Hematopoietic multipotent progenitor cell treated with erythropoietin and hydrocortisone succinate and interleukin-3 and kit ligand, for 6 days (in vitro differentiated cells): ENCODE measurements at regions not wholly inside any gene's neighbourhood (a gene's known extent, or its start where the extent isn't known, plus 50 kb on each side); places are given as distances from the start of the nearest gene placed in this dataset.
"Not testable (repeated sequence)": the region's sequence is repeated elsewhere in the genome, so short reads cannot be mapped to it uniquely, and the experiment has no call there.

Experiments
- DNase-seq: peaks from one replicate; pipeline ENCODE4 v3.0.0-alpha.2; 2015

DNA sequence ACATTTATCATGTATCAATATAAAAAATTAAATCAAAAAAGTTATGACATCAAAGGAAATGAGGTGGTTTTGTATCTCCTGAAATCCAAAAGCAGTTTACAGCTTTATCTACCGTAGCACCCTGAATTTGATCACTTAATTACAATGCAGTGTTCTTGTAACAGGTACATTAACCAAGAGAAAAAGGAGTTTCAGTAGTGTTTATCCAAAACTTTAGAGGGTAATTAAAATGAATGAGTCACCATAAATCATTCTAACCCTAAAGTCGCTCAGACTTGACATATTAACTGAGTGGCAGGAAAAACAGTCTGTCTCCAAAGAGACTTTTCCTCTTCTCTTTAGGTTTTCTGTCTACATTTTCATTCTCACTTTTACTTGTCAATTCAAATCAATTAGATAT, 907.6 kb upstream of the EPHA5 start:
- DNase-seq = no peak

DNA sequence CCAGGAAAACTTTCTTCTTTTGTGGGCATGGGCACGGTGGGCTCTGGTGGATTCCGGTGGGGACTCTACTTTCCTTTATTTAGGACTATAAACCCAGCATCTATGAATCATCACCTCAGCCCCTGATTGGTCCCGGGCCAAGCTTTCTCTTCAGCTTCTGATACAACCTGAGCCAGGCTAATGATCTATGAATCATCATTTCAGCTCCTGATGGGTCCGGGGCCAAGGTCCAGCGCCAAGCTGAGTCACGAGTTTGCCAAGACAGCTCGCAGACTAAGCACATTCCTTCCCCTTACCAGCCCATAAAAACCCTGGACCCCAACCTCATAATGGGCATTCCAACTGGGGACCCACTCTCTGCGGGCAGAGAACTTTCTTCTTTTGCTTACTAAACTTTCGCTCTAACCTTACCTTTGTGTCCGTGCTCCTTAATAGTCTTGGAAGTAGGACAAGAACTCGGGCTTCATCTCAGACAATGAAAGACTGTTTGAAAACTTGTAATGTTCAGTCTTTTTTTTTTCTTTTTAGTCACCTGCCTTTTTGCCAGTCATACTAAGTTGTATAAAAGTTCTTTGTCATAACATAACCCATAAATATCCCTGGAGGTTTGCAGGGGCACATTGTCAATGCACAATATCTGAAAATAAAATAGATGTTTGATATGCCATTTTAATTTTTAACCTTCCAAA, 904.9 kb upstream of the EPHA5 start:
- no peak for DNase-seq

DNA sequence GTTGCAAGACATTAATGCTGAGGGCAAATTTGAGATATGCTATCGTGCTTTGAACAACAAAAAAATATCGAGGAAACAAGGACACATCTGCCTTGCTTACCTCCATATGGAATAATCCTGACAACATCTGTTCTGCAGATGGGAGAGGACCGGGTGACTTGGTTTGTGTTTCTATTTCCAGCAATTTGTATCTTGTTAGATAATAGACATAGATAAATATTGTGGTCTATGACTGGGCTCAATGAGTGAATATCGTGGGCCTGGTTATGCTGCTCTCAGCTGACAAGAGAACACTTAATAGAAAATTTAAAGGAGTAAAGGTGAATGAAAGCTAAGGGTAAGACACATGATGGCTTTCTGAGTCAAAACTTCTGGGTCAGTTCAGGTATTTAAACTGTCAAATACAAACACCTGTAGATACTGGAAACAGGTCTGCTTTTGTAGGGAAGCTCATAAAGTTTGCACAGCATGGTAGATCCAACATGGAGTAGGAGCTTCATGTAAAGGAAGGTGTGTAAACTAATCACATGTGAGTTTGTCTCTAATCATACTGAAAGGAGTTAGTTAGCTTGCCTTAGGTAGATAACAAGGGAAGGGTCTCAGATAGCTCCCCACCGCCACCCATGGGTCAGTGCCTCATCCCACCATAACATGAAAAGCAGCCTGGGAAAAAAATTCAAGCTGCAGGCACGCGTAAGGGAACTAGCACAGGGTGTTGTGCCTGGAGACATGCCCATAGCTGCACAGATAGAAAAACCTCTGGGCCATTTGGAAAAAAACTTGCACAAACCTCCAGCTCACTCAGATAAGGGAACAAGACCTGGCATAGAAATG, 904.1 kb upstream of the EPHA5 start:
- no peak for DNase-seq

DNA sequence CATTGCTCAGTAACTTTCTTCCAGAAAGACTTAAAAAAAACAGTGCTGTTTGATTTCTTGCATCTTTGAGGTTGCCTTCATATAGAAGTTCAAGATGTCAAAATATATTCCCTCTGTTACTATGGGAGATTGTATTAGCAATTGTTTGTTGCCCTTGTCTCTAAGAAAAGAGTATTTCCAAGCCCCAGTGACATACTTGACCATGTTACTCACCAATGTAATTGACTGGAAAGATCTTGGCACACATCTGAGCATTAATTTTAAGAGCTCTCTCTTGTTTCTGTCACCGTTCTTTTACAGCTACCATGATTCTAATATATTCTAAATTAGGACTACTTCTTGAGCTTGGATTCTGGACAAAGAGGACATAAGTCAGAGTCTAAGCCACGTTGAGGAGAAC, 902.7 kb upstream of the EPHA5 start:
- DNase-seq = no peak

DNA sequence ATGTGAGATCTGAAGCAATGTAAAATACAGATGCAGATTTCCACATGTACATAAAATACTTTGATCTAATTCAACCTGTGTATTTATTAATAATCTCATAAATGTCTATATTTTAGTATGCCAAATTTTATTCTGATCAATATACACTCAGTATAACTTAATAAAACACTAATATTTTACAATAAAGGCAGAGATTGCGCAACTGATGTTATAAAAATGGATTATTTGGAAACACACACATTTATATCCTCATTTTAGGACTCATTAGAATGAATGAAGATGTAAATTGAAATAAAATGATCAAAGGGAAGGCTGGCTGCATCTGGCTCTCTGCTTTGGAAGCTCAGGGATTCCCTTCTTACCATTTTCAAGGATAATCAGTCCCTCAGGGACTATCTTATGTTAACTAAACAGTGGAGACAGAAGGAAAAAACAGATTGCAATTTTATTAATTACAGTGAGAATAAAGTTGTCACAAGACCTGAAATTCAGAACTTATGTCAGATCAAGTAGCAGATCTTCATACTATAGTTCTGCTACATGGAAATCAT, 900.9 kb upstream of the EPHA5 start:
- DNase-seq = no peak

DNA sequence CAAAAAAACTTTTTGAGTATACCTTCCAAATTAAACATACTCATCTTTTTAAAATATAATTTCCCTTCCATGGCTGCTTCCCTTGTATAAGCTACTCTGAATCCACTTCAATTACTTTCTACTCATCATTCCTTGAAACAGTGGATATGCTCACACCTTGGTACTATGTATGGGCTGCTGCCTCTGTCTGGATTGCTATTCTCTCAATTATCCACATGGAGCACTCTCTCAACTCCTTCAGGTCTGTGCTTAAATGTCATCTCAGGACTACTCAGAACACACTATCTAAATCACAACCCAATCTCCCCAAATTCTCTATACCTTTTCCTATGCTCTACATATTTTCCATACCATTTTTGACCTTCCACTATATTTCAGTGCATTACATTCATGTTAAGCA, 898.9 kb upstream of the EPHA5 start:
- DNase-seq = no peak

DNA sequence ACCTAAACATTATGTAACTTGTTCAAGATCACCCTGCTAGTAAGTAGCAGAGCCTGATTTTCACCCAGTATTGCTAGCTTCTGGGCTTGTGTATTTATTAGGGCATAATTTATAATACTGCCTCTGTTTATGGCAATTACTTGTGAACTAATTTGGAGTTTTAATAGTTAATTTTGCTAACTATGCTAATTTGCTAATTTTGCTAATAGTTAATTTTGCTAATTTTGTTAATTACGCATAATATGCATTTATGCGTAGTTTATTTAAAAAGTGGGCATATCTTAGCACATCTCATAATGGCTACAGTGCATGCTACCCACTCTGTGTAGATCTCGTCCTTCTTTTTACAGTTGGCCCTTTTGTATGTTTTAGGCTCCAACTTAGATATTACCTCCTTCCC, 898.1 kb upstream of the EPHA5 start:
- no peak for DNase-seq

DNA sequence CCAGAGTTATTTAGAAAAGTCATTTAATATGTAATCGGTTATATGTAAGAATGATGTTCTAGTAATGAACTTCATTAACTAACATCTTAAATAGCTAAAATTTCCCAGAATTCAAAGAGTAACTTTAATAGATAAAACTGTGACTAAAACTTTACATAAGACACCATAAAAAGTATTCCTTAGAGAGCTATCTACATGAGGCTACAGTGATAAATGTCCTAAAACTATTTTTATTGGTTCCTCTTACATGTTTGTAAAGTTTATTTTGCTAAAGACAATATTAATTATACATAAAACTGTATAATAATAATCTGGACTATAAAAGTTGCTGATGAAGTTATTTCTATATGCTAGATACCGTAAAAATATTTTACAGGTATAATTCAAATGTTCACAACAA, 897.7 kb upstream of the EPHA5 start:
- DNase-seq = no peak

DNA sequence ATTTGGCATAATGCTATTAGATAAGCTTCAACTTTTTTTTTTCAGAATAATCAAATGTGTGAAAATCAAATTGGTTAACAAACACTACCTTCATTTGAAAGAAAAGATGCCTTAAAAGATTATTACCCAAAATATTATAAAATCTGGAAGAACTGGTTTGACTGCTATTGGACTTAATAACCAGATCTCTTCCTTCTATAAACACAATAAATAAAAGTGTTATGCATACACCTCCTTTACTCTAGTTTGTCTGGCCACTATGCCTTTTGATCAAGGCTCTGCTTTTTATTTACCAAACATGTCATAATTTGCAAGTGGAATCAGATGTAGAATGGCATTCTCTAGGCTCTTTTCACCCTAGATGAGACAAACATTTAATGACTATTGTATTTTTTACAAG, 897.3 kb upstream of the EPHA5 start:
- DNase-seq = no peak

DNA sequence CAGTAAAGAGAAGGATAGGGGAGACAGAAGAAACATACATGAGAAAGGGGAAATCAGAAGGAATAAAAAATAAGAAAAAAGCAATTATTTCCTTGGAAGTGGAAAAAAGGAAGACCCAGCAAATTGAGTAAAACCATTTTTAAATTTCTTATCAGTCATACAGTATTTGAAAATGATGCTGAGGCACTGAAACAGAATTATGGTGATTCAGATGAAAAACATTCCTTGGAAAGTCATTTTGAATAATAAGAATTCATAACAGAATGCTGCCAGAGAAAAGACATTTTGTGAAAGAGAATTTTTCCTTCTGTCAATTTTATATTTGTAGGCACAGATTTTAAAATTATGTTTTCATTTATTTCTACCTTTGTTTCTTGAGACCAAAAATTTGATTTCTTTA, 895.5 kb upstream of the EPHA5 start:
- no peak for DNase-seq

DNA sequence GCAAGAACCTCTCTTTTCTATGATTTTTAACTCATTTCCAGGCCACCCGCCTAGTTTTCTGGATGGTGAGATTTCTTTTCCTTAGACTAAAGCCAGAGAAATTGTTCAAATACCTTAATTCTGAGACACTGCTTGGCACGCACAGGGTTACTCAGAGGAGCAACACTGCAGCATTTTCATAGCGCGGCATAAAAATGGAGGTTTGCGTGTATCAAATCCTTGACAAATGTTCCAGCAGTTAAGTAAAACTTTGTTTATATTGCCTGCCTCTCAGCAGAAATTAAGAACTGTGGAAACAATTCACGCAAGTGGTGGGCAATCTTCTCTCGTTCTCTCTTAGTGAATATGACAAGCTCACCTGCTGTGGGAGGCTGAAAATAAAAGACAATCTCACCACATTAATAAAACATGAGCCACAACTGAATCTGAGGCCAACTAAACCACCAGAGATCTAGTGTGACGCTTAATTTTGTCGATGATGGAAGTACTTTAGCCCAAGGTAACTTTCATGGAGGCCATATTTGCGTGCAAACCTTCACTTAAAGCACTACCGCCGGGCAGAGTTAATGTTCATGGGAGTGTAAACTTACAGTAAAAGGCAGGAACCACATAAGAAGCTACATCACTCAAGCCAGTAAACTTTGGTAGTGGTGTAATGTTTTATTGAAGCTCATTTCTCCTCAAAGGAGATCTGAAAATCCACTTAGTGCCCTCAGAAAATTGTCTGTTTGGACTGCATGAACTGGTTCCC, 894.8 kb upstream of the EPHA5 start:
- no peak for DNase-seq

DNA sequence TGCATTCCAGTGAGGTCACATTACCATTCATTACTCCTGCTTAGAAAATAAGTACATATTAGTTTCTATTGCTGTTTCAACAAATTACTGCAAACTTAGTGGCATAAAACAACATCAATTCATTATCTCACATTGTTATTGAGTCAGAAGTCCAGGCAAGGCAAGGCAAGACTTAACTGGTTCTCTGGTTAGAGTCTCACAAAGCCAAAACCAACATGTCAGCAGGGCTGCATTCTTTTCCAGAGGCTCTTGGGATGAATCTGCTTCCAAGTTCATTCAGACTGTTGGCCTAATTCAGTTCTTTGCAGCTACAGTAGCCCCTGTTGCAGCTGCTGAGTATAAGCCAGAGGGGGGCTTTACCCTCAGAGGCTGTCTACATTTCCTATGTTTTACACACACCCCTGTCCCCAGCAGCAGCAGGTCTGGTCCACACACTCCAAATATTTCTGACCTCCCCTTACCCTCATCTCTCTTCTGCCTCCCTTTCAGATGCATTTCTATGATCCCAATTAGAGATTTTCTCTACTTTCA, 892.1 kb upstream of the EPHA5 start:
- no peak for DNase-seq

DNA sequence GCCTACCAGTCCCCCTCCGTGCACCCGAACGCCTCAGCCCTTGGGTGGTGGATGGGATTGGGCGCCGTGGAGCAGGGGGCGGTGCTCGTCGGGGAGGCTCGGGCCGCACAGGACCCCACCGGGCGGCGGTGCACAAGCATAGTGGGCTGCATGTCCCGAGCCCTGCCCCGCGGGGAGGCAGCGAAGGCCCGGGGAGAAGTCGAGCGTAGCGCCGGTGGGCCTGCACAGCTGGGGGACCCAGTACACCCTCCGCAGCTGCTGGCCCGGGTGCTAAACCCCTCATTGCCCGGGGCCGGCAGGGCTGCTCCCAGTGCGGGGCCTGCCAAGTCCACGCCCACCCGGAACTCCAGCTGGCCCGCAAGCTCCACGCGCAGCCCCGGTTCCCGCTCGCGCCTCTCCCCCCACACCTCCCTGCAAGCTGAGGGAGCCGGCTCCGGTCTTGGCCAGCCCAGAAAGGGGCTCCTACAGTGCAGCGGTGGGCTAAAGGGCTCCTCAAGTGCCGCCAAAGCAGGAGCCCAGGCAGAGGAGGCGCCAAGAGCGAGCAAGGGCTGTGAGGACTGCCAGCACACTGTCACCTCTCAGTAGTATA, 891.3 kb upstream of the EPHA5 start:
- DNase-seq = not testable (repeated sequence)

DNA sequence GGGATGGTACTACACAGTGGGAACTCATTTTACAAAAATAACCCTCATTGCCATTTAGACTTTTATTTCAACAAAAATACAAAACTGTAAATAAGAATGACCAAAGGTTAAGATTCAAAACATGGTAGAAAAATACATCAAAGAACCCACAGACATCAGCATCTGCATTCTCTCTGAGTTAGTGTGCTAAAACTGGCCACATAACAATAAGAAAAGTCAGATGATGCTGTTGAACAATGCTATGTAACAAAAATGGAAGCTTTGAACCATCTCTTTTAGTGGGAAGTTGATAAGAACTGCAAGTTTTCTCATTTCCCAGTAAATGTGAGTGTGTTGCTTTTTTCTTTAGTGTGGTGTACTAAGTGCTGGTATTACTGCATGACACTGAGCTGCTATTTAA, 888.4 kb upstream of the EPHA5 start:
- DNase-seq = no peak

DNA sequence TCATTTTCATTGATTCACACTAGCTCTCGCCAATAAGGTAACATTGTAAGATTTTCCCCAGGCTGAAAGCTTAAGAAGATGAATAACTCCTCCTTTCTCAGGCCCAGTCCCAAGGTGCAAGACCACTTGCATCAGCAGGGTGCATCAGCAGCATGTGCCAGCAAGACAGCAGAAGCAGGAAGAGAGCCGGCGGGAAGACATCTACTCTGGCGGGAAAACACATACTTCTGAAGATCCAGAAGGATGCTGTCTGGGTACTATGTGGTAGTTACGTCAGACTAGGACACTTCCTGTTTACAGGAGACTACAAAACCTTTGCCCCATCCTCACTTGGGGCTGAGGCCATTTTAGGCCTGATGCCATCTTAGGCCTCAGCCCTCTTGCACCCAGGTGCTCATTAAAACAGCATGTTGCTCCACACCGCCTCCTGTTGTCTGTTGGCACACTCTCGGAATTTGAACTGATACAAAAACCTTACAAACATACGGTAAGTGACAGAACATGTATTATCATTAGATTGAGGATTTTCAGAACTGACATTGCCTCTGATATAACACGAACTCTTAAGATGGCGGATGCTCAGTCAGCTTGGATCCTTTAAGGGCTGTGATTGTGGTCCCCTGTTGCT, 886.5 kb upstream of the EPHA5 start:
- DNase-seq = no peak

DNA sequence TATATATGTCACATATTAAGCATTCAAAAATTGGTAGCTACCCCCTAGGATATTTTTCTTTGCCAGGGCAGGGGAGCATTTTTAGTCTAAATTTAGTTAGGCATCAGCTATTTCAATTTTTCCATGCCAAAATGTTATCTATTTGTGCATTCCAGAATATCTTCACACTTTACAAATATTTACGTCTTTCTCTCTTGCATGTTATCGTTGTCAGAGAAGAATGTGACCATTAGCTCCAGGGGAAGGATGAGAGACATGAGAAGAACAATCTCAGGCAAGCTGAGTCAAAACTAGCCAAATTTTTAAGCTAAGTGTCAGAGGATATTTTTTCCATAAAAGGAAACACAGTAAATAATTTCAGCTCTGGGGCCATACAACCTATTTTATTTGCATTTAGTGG, 885.0 kb upstream of the EPHA5 start:
- no peak for DNase-seq

DNA sequence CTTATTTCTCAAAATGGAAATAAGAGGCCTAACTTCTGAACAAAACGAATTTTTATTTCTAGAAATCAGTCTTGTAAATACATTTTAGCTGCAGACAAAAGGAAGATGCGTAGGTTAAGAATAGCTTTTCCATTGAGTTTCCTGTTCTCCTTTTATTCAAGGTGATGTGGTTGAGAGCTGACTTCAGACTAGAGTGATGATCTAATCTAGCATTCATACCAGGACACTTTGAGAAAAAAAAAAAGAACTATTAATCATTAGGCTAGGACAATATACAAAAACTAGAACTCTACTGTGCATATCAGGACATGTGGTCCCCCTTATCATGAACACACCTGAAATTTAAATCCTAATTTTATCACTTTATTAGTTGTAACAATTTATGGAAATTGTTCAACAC, 884.5 kb upstream of the EPHA5 start:
- DNase-seq = no peak

DNA sequence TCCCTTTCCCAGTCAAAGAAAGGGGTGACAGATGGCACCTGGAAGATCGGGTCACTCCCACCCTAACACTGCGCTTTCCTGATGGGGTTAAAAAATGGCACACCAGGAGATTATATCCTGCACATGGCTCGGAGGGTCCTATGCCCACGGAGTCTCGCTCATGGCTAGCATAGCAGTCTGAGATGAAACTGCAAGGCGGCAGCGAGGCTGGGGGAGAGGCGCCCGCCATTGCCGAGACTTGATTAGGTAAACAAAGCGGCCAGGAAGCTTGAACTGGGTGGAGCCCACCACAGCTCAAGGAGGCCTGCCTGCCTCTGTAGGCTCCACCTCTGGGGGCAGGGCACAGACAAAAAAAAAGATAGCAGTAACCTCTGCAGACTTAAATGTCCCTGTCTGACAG, 875.0 kb upstream of the EPHA5 start:
- not testable (repeated sequence) for DNase-seq

DNA sequence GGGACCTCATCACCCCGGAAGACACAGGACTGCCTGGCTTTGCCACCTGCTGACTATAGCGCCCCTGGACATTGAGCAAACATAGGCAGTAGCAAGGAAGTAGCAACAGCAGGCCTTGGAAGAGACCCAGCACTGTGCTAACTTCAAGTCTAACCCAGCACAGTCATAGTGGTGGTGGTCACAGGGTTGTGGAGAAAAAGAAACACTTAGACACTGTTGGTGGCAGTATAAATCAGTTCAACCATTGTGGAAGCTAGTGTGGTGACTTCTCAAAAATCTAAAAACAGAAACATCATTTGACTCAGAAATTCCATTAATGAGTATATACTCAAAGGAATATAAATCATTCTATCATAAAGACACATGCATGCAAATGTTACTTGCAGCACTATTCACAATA, 874.0 kb upstream of the EPHA5 start:
- DNase-seq = no peak

DNA sequence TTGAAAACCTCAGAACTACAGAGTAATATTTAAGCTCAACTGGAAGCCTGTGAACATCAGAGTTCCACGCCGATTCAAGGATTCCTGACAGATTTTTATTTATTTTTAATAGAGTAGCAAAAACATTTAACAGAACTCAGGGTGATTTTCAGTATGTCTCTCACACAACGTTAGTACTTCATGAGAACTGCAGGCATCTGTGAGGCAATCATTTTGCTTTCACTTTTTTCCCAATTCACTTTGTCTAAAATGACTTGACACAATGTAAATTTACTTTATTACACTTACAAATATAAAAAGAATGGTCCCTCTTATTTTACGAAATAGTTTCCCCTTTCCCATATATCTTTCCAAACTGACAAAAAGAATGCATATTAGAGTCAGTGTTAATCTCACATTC, 869.5 kb upstream of the EPHA5 start:
- DNase-seq = no peak

DNA sequence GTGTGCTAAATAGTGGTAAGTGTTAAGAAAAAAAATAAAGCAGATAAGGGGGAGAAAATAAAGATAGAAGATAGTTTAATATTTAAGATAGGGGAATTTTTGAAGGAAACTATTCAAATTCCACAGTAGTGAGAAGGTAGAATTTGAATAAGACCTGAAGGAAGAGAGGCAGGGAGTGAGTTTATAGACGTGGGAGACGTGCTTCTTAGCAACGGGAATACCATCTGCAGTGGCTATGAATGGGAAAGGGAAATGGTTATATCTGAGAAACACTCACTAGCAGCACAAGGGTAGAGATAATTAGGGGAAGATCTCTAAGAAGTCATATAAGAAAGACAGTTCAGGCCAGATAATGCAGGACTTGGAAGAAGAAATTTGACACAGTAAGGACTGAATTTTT, 854.5 kb upstream of the EPHA5 start:
- no peak for DNase-seq

DNA sequence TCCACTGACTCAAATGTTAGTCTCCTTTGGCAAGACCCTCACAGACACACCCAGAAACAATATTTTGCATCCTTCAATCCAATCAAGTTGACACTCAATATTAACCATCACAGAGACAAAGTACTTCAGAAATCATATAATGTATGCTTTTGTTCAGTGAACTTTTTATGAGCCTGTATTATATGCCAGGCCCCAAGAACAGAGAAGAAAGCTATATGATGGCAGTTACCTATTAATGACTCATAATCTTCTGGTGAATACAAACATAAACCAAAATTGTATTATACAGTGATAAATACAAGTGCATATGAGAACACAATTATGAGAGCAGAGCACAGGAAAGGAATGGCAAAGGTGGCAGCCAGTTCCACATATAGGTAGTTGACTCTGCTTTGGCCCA, 852.0 kb upstream of the EPHA5 start:
- no peak for DNase-seq

DNA sequence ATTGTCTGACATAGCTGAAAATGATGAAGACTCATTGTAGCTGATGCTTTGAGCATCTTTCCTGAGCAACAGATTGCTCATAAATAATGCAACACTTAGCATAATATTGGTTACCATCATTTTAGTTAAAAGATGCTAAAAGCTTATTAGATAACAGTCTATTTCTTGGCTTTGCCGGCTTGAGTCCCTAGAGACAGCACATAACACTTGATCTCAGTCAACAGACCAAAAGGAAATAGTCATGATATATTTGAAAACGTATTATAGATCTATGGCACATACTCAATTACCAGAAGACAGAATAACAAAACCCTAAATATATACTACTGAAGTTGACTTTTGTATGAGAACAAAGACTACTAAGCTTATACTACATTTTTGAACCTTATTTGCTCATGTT, 846.7 kb upstream of the EPHA5 start:
- no peak for DNase-seq
